ENCODE measurements at regions not wholly inside any gene's neighbourhood (a gene's known extent, or its start where the extent isn't known, plus 50 kb on each side); places are given as distances from the start of the nearest gene placed in this dataset.

GRCh38 chr20:11168026-11168425 is 494.2 kb upstream of the JAG1 start:
- Histone ChIP-seq H3K9me3 (ENCODE audit: low read depth) (no peaks in the 10 kb centered on the region), H3K9ac (no peak overlapping the region), H3K4me3 (no peak overlapping the region), H3K79me2 (ENCODE audit: low read depth) (no peaks in the 10 kb centered on the region), H3K4me2 (no peak overlapping the region), H4K20me1 (ENCODE audit: low read depth) (no peaks in the 10 kb centered on the region), H2AFZ (replicated peaks) (no peak overlapping the region), H3K27ac (no peak overlapping the region), H3K27me3 (no peaks in the 10 kb centered on the region), H3K36me3 (no peaks in the 10 kb centered on the region), H3F3A (ENCODE audit: low read depth) (no peaks in the 10 kb centered on the region), H3K4me1 (no peaks in the 10 kb centered on the region)
- H3K36me3 Mint-ChIP-seq = no peaks in the 10 kb centered on the region
- H3K27ac Mint-ChIP-seq = no peak overlapping the region
- H3K4me3 Mint-ChIP-seq = no peak overlapping the region
- H3K27me3 Mint-ChIP-seq (ENCODE audit: insufficient read depth, low read depth) = no peaks in the 10 kb centered on the region
- no peak for DNase-seq (ENCODE audit: low spot score)
- no peak for TF ChIP-seq EZH2 (IDR thresholded peaks at IDR 0.05)
- H3K9me3 Mint-ChIP-seq = no peaks in the 10 kb centered on the region
- no peaks in the 10 kb centered on the region for H3K4me1 Mint-ChIP-seq

- H3K36me3 ChIP-seq = no peaks in the 10 kb centered on the region
- Mint-ChIP-seq H3K27ac (no peak overlapping the region), H3K36me3 (no peaks in the 10 kb centered on the region), H3K4me3 (no peak overlapping the region), H3K9me3 (no peaks in the 10 kb centered on the region), H3K27me3 (ENCODE audit: insufficient read depth, low read depth) (no peaks in the 10 kb centered on the region), H3K4me1 (no peaks in the 10 kb centered on the region)
- no peaks in the 10 kb centered on the region for H3K4me1 ChIP-seq
- H3K79me2 ChIP-seq (ENCODE audit: low read depth) = no peaks in the 10 kb centered on the region
- no peaks in the 10 kb centered on the region for H3K27me3 ChIP-seq
- TF ChIP-seq CTCF (IDR thresholded peaks at IDR 0.05) = no peak
- no peak for TF ChIP-seq EZH2 (IDR thresholded peaks at IDR 0.05)
- TF ChIP-seq EZH2phosphoT487 (IDR thresholded peaks at IDR 0.05) = no peak
- no peak overlapping the region for H3K9ac ChIP-seq
- H3F3A ChIP-seq (ENCODE audit: low read depth) = no peaks in the 10 kb centered on the region
- H3K27ac ChIP-seq = no peak overlapping the region
- no peaks in the 10 kb centered on the region for H4K20me1 ChIP-seq (ENCODE audit: low read depth)
- no peak overlapping the region for H2AFZ ChIP-seq (replicated peaks)
- no peak overlapping the region for H3K4me2 ChIP-seq
- no peak for DNase-seq (ENCODE audit: low spot score)
- H3K4me3 ChIP-seq = no peak overlapping the region
- H3K9me3 ChIP-seq (ENCODE audit: low read depth) = no peaks in the 10 kb centered on the region
These were observed 496.2 kb upstream of the JAG1 start for GRCh38 chr20:11170025-11170424.

- no peak overlapping the region for H3K4me2 ChIP-seq
- no peak overlapping the region for H3K27ac Mint-ChIP-seq
These were observed 496.8 kb upstream of the JAG1 start for GRCh38 chr20:11170565-11170964.

GRCh38 chr20:11172881-11173280 is 499.1 kb upstream of the JAG1 start:
- Histone ChIP-seq H3K36me3 (no peaks in the 10 kb centered on the region), H3K27ac (no peak overlapping the region), H3K9ac (no peak overlapping the region), H3K27me3 (no peaks in the 10 kb centered on the region), H3K4me2 (no peak overlapping the region), H2AFZ (replicated peaks) (no peak overlapping the region), H4K20me1 (ENCODE audit: low read depth) (no peaks in the 10 kb centered on the region), H3K9me3 (ENCODE audit: low read depth) (no peaks in the 10 kb centered on the region), H3F3A (ENCODE audit: low read depth) (no peaks in the 10 kb centered on the region), H3K4me1 (no peaks in the 10 kb centered on the region), H3K4me3 (no peak overlapping the region), H3K79me2 (ENCODE audit: low read depth) (no peaks in the 10 kb centered on the region)
- DNase-seq (ENCODE audit: low spot score) = no peak
- no peaks in the 10 kb centered on the region for H3K36me3 Mint-ChIP-seq
- H3K27ac Mint-ChIP-seq = no peak overlapping the region
- no peaks in the 10 kb centered on the region for H3K27me3 Mint-ChIP-seq (ENCODE audit: insufficient read depth, low read depth)
- no peak for TF ChIP-seq EZH2phosphoT487 (IDR thresholded peaks at IDR 0.05)
- no peak for TF ChIP-seq CTCF (IDR thresholded peaks at IDR 0.05)
- no peak for TF ChIP-seq EZH2 (IDR thresholded peaks at IDR 0.05)
- no peaks in the 10 kb centered on the region for H3K4me1 Mint-ChIP-seq
- no peaks in the 10 kb centered on the region for H3K9me3 Mint-ChIP-seq
- no peak overlapping the region for H3K4me3 Mint-ChIP-seq

More at GRCh38 chr20:11170565-11170964, 496.8 kb upstream of the JAG1 start:
- DNase-seq (ENCODE audit: low spot score) = no peak
- Histone ChIP-seq H3K36me3 (no peaks in the 10 kb centered on the region), H2AFZ (replicated peaks) (no peak overlapping the region), H3K27ac (no peak overlapping the region), H3K4me3 (no peak overlapping the region), H3K27me3 (no peaks in the 10 kb centered on the region), H3K79me2 (ENCODE audit: low read depth) (no peaks in the 10 kb centered on the region), H3K9me3 (ENCODE audit: low read depth) (no peaks in the 10 kb centered on the region), H3F3A (ENCODE audit: low read depth) (no peaks in the 10 kb centered on the region), H4K20me1 (ENCODE audit: low read depth) (no peaks in the 10 kb centered on the region), H3K9ac (no peak overlapping the region), H3K4me1 (no peaks in the 10 kb centered on the region)
- TF ChIP-seq EZH2phosphoT487 (IDR thresholded peaks at IDR 0.05) (no peak), EZH2 (IDR thresholded peaks at IDR 0.05) (no peak), CTCF (IDR thresholded peaks at IDR 0.05) (no peak)
- no peaks in the 10 kb centered on the region for H3K27me3 Mint-ChIP-seq (ENCODE audit: insufficient read depth, low read depth)
- H3K36me3 Mint-ChIP-seq = no peaks in the 10 kb centered on the region
- H3K4me1 Mint-ChIP-seq = no peaks in the 10 kb centered on the region
- no peaks in the 10 kb centered on the region for H3K9me3 Mint-ChIP-seq
- H3K4me3 Mint-ChIP-seq = no peak overlapping the region
